NAMALWA (cell line): ENCODE measurements at regions not wholly inside any gene's neighbourhood (a gene's known extent, or its start where the extent isn't known, plus 50 kb on each side); places are given as distances from the start of the nearest gene placed in this dataset.

Source experiments
- DNase-seq: peaks from one replicate; pipeline ENCODE4 v3.0.0-alpha.2; 2015; ENCODE audit warnings: low spot score

DNA sequence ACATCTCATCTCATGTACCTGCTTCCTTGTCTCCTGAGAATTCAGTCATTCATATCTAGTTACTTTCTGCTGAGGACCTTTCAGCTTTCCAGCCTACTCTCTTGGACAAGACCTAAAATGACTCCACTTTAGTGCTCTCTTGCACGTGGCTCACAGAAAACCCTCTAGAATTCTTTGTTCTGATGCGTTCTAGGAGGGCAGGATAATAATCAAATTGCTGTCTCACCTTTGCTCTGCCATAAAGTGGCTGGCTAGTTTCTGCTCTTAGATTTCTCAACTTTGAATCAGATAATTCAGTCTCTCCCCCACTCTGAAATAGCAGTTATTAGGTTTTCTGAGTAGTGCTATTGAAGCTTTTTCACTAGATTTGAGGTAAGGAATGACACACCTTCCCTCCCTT, 429.5 kb upstream of the FBXO33 start:
- DNase-seq, result no peak

GRCh38 chr14:39861229-39861600, 429.0 kb upstream of the FBXO33 start:
- DNase-seq, result no peak

DNA sequence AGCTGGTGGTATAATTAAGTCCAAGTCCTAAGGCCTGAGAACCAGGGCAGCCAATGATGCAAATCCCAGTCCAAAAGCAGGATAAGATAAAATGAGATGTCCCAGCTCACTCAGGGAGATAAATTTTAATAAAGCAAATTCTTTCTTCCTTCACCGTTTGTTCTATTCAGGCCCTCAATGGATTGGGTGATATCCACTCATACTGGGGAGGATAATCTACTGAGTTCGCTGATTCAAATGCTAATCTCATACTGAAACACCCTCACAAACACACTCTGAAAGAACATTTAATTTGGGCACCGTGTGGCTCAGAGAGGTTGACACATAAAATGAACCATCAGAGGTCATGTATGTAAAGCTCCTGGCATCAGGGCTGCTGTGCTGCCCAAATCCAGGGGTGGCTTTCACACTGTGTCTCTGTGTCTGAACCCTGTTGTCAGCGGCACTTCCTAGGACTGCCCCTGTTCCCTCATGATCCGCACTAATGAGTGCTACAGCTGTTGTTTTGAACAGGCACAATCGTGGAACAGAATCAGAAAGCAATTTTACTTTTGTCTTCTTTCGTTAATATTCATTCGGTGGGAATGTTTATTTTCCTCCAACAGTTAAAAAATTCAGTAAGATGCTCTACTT, 428.5 kb upstream of the FBXO33 start:
- DNase-seq, result no peak

GRCh38 chr14:39859314-39859713, 427.1 kb upstream of the FBXO33 start:
- DNase-seq, result no peak

- no peak for DNase-seq
Observed at GRCh38 chr14:39857376-39858055, 425.3 kb upstream of the FBXO33 start.

DNA sequence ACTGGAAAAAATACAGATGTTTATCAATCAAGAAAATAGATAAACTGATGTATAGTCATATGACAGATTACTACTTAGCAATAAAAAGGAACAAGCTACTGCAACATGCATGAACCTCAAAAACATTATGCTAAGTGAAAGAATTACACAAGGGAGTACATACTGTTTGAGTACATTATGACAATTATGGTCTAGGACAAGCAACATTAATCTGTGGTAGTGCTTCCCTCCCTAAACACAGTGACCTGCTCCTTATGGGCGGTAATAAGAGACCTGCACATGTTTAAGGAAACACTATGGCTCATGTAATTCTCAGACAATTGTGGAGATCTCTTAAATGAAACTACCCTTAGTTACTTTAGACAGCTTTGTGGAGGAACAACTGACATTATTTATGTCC, 421.2 kb upstream of the FBXO33 start:
- no peak for DNase-seq

DNA sequence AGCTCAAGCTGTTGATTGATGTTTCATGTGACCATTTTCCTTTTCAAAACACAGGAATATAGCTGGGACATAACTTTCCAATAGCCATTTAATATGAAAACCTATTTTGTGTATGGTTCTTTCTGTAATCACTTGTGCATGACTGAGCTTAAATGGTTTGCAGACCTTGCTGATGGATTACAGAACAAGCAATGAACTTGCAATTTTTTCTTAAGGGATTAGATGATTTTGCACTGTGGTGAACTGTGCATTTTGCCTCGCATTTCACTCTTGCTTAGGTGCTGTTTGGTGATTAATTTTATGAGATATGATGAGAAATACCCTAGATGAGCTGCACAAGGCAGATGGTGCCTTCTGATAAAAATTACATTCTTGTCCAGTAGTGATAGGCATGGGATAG, 419.0 kb upstream of the FBXO33 start:
- no peak for DNase-seq

DNA sequence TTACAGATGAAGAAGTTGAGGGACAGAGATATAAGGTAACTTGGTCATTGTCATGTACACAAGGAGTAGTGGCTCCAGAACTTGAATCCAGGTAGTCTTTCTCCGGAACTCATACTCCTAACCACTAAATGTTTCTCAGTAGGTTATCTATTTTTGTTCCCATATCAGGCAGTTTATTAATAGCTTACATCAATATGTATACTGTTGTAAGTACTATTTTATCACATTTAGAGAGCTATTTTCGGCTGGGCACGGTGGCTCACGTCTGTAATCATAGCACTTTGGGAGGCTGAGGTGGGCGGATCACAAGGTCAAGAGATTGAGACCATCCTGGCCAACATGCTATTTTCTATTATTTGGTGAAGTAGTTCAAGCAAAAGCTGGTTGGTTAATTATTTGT, 415.6 kb upstream of the FBXO33 start:
- no peak for DNase-seq

DNA sequence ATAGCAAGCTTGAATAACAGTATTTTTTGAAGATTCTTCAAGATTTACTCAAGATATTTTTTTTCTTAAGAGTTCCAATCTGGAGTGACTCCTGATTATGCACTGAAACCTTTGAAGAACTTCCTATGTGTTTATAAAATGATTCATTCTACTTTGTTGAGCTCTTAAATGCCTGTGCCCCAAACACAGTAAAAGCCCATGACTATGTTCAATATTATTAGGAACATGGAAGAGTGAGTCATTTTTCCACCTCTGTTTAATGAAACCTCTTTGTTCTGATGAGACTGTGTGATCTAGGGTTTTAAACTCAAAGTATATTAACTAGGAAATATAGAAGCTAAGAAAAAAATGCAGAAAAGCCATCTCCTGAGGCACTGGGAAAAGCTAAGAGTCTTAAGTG, 415.0 kb upstream of the FBXO33 start:
- DNase-seq, result no peak

- DNase-seq, result no peak
Observed at GRCh38 chr14:39843881-39844280, 411.6 kb upstream of the FBXO33 start.

DNA sequence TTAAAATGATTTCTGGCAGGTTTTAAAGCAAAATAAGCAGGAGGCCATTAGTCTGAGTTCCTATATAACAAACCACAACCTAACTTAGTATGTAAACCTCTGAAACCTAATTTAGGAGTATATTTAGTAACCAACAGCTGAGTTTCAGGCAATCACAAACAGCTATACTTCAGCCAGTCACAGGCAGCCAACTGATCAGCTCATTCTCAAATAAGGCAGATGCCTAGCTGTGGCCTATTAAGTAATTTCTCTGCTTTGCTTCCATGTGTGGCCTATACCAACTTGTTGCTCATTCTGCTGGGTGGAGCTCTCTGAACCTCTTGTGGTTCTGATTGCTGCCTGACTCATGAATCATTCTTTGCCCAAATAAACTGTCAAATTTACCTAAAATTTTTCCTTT, 408.9 kb upstream of the FBXO33 start:
- DNase-seq, result no peak

GRCh38 chr14:39827901-39828655, 395.8 kb upstream of the FBXO33 start:
- DNase-seq, result no peak

DNA sequence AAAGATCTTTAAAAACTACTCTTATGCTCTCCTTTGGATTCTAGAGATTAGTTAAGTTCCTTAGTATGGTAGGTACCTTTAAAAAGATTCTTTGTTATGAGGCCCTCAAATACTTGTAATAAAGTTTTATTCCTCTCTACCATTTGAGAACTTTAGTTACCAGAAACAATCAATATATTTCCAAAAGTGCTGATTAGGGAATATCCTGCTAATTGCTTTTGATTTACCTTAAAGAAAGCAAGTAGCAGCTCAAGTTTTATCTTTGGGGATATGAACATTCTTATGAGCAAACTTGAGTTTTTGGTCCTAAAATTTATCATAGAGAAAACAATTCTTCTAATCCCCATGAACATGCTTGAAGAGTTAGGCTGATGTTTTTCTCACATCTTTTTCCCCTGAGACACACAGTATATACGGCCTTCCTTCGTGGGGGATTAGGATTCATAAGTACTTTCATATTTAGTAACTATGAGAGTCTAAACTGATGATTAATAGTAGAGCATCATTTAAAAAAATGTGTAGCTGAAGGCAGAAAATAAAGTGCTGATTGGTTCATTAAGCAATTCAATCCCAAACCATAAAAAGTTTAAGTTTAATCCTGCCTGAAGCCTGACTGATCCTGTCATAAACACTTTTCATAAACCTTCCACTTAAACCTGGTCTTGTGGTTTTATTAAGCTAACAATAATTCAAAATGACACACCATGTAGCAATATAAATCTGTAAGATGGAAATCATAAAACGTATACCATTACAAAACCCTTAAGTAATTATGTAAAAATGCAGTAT, 380.5 kb upstream of the FBXO33 start:
- no peak for DNase-seq

GRCh38 chr14:39807271-39807670, 375.0 kb upstream of the FBXO33 start:
- DNase-seq, result no peak

DNA sequence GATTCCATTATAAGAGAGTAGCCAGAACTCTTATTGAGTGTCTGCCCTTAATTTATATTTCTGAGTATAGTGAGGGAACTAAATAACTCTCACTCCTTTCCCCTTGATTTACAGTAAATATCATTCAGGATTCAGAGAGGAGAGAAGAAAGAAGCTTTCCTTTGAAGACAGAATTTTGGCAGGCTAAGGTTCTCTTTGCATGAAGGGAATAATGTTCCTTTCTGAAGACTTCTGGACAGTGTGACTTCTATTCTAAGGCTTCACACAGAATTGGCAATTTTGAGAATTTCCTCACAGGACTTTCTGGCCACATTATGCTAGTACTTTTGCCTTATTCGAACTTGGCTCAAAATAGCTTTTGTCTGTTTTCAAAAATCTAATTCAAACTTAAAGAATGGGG, 352.2 kb upstream of the FBXO33 start:
- DNase-seq, result no peak

DNA sequence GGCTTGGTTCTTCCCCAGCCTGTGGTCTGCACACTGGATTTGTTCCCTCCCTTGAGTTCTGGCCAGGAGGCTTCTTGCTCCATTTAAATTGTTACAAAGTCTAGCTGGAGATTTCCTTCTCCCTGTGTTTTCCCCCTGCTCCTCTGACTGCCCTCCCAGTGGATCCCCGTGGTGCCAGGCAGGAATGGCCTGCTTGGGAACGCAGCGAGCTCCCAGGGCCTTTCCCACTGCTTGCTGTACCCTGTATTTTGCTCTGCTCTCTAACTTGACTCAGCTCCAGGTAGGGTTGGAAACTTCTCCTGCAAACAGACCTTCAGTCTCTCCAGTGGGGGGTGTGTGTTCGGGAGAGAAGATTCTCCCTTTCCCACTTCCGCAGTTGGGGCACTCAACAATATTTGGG, 349.2 kb upstream of the FBXO33 start:
- no peak for DNase-seq

- DNase-seq, result no peak
Observed at GRCh38 chr14:39773387-39774126, 341.3 kb upstream of the FBXO33 start.

- no peak for DNase-seq
Observed at GRCh38 chr14:39772627-39773026, 340.4 kb upstream of the FBXO33 start.

- DNase-seq, result no peak
Observed at GRCh38 chr14:39768589-39768988, 336.4 kb upstream of the FBXO33 start.

DNA sequence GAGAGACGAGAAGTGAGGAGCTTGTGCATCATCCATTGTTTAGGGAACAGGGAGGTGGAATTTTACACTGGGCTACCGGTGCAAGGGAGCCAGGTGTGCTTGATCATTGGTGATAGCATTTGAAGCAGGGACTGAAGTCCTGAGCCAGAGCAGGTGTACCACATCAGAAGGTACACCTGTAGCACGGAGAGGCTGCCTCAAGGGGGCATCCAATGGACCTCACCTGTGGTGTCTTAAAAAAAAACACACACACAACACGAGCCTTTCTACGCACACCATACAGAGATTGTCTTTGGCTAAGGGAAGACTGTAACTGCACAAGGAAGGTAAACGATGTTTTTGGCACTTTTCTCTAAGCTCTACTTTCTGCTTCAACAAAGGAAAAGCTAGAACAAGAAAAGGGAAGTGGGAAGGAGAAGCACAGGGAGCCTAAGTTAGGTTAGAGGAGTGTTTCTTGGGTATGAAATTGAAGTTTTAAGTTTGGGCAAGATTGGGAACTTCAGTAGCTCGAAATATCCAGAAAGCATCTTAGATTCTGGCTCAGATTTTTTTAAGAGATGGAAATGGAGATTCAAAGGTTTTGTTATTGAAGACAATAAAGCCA, 334.3 kb upstream of the FBXO33 start:
- no peak for DNase-seq

DNA sequence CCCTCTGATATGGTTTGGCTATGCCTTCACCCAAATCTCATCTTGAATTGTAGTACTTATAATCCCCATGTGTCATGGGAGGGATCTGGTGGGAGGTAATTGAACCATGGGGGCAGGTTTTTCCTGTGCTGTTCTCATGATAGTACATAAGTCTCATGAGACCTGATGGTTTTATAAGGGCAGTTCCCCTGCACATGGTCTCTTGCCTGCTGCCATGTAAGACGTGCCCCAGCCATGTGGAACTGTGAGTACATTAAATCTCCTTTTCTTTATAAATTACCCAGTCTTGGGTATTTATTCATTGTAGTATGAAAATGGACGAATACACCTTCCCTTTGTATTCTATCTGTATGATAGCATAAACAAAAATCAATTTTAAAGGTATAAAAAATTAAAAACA, 333.4 kb upstream of the FBXO33 start:
- no peak for DNase-seq
